Thymus (tissue), 11 donors: ENCODE measurements at regions not wholly inside any gene's neighbourhood (a gene's known extent, or its start where the extent isn't known, plus 50 kb on each side); places are given as distances from the start of the nearest gene placed in this dataset.

Experiments
- DNase-seq, 9 donors: peaks; one replicate each; pipeline ENCODE4 v3.0.0-alpha.2; 2013; ENCODE audit warnings: low spot score in 9 of 9, low read depth in 6 of 9, missing footprints in 1 of 9
- H3K27ac ChIP-seq, 2 donors: one replicate each; pipeline ENCODE4 v1.5.1; 2013; ENCODE audit warnings: control low read depth in 1 of 2, low read depth in 1 of 2, low read length in 1 of 2, mild to moderate bottlenecking in 1 of 2, moderate library complexity in 1 of 2
- H3K27me3 ChIP-seq, 2 donors: one replicate each; pipeline ENCODE4 v1.5.1; 2013; ENCODE audit warnings: low read length in 1 of 2; ENCODE audit not compliant: control insufficient read depth in 2 of 2, insufficient read depth in 1 of 2
- H3K36me3 ChIP-seq, 2 donors: one replicate each; pipeline ENCODE4 v1.5.1; 2013; ENCODE audit warnings: low read length in 1 of 2, mild to moderate bottlenecking in 1 of 2, moderate library complexity in 1 of 2; ENCODE audit not compliant: control insufficient read depth in 2 of 2, insufficient read depth in 2 of 2
- H3K4me1 ChIP-seq, 2 donors: one replicate each; pipeline ENCODE4 v1.5.1; 2013; ENCODE audit warnings: low read length in 2 of 2; ENCODE audit not compliant: control insufficient read depth in 2 of 2, insufficient read depth in 2 of 2
- H3K4me3 ChIP-seq, 2 donors: one replicate each; pipeline ENCODE4 v1.5.1; 2013; ENCODE audit warnings: low read length in 2 of 2, control low read depth in 1 of 2, mild to moderate bottlenecking in 1 of 2
- H3K9me3 ChIP-seq, 2 donors: one replicate each; pipeline ENCODE4 v1.5.1; 2013; ENCODE audit warnings: low read length in 1 of 2, mild to moderate bottlenecking in 1 of 2; ENCODE audit not compliant: control insufficient read depth in 2 of 2, insufficient read depth in 1 of 2
- WGBS: extraction: QIAGEN DNeasy Blood & Tissue Kit; methylation state at CpG from one replicate; pipeline ENCODE4 v1.1.7; 2013; 5-methylcytosine and 5-hydroxymethylcytosine counted together
- donor health status: healthy.

DNA sequence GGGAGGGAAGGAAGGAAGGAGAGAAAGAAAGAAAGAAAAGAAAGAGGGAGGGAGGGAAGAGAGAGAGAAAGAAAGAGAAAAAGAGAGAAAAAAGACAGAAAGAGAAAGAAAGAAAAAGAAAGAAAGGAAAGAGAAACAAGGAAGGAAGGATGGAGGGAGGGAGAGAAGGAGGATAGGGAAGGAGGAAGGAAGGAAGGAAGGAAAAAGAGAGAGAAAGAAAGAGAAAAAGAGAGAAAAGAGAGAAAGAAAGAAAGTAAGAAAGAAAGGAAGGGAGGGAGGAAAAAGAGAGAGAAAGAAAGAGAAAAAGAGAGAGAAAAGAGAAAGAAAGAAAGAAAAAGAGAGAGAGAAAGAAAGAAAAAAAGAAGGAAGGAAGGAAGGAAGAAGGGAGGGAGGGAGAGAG, 105.8 kb upstream of the RBPJ start:
- Histone ChIP-seq H3K36me3 (no peaks in the 10 kb centered on the region), H3K27ac (no peak overlapping the region)
- DNase-seq, result no peak

DNA sequence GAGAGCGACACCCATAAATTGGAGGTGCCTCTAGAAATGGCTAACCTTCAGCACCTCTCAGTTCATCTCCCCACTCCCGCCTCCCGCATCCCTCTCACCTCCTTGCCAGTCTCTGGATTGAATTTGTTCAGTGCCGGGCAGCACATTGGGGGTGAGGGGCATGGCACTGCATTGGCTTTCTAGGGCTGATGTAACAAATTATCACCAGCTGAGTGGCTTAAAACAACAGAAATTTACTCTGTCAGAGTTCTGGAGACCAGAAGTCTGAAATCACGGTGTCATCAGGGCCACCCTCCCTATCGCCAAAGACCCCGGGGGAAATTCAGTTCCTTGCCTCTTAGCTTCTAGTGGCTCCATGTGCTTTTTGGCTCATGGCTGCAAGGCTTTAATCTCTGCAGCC, 105.1 kb upstream of the RBPJ start:
- Histone ChIP-seq H3K36me3 (no peaks in the 10 kb centered on the region), H3K9me3 (no peaks in the 10 kb centered on the region), H3K4me3 (no peak overlapping the region), H3K27ac (no peak overlapping the region), H3K4me1 (no peaks in the 10 kb centered on the region), H3K27me3 (no peaks in the 10 kb centered on the region)
- 97% methylated on average over 7 of the region's 7 CpGs for WGBS
- no peak for DNase-seq

More for the DNA sequence above, 105.8 kb upstream of the RBPJ start:
- Histone ChIP-seq H3K27me3 (no peaks in the 10 kb centered on the region), H3K4me3 (no peak overlapping the region), H3K9me3 (no peaks in the 10 kb centered on the region), H3K4me1 (no peaks in the 10 kb centered on the region)

DNA sequence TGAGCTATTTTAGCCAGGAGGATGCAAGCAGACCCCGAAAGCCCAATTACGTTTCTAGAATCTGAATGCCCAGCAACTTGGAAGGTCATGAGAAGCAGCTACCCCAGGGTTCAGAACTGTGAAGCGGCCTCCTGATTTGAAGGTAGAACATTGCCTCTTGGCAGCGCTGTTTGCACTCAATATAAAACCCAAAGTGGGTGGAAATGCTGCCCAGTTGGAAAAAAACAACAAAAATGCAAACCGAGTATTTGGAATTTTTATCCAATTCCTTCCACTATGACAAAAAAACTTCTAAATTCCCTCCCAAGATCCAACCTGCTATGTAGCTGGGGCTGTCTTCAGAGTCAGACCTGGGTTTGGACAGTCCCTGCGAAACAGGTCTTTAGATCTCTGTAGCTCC, 103.3 kb upstream of the RBPJ start:
- 95% methylated on average over 6 of the region's 6 CpGs for WGBS
- H3K4me1 ChIP-seq, result no peaks in the 10 kb centered on the region
- H3K27me3 ChIP-seq, result no peaks in the 10 kb centered on the region
- H3K36me3 ChIP-seq, result no peaks in the 10 kb centered on the region
- no peak overlapping the region for H3K27ac ChIP-seq
- DNase-seq, result no peak
- H3K4me3 ChIP-seq, result no peak overlapping the region
- no peaks in the 10 kb centered on the region for H3K9me3 ChIP-seq

DNA sequence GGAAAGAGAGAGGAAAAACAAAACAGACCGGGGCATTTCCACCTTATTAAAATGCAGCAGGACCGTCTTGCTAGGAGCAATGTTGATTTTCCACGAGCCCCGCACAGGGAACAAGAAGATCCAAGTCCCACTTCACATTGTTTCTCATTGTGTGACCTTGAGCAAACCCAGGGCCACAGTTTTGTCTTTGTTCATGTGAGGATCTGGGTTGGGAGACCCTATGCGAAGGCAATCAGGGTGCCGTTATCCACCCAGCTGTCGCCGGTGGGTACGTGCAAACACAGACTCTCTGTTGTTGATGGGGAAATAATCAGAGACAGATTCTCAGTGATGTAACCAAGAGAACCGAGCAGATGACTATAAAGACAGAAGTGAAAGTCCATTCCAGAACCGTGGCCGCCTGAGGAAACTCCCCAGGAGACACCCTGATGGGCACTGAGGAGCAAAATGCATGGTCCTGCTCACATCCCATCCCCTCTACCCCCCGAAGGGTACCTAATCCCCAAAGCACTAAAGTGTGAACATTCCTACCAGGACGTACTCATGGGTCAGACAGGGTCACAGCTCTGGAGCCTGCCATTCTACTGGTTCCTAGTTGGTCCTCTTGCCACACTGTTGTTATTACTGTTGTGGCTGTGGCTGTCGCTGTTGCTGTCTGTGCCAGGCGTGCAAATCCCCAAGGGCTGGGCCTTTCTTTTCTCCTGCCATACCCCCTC, 102.7 kb upstream of the RBPJ start:
- Histone ChIP-seq H3K27me3 (no peaks in the 10 kb centered on the region), H3K4me3 (no peak overlapping the region), H3K9me3 (no peaks in the 10 kb centered on the region), H3K36me3 (no peaks in the 10 kb centered on the region), H3K27ac (peak overlapping the region in 1 of 2 donors; percentile 43), H3K4me1 (no peaks in the 10 kb centered on the region)
- DNase-seq, result no peak
- 93% methylated on average over 16 of the region's 16 CpGs for WGBS

DNA sequence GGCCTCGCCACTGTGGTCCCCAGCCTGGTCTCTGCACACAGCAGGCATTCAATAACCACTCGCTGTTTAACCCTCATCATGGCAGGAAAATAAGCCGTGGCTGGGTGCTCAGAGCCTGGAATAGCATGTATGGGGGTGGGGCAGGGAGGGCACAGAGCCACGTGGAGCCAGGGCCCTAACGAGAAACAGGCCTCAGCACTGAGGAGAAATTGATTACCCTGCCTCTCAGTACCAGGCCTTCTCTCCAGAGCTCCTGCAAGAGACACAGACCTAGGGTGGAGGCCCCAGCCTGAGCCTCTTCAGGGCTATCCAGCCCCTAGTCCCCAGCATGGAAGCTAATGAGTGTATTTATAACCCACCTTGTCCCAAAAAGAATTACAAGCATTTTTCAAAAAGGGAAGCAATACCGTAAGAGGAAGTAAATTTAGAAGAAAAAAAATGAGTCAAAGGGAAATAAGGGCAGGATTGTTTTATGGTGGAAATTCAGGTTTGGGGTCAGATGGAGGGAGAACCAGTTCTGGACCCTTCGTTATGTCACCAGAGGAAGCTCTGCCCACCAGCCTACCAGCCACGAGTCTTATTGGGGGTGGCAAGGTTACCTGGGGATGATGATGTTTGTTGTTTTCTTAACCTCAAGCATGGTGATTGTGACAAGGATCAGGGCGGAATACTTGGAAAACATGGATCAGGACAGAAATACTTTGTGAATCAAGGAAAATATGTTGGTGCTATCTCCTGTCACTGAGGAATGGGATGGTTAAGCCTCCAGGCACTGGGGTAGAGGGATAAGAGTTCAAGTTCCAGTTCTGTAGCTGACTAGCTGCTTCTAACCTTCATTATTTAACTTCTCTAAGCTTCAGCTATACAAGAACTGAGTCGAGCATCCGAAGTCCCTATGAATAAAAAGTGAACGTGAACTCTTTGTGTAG, 101.9 kb upstream of the RBPJ start:
- DNase-seq, result no peak
- 69% methylated on average over 12 of the region's 12 CpGs for WGBS
- Histone ChIP-seq H3K36me3 (no peaks in the 10 kb centered on the region), H3K9me3 (no peaks in the 10 kb centered on the region), H3K27me3 (no peaks in the 10 kb centered on the region), H3K27ac (peak overlapping the region in 1 of 2 donors; percentile 43), H3K4me3 (no peak overlapping the region), H3K4me1 (no peaks in the 10 kb centered on the region)

DNA sequence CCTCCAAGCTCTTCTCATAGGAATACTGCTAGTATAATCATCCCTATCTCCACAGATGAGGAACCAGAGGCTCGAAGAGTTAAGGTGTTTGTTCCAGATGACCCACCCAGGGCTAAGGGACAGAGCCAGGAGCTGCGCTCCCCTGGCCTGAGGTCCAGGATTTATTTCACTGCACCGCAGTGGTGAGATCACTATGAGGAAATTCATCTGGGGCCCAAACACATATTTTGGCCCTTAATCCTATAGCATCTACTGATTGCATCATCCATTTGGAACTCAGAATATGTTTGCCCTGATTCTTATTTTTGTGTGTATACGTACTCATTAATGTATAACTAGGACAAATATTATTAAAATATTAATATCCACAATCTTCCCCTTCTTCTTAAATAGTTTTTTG, 100.1 kb upstream of the RBPJ start:
- 95% methylated on average over 4 of the region's 4 CpGs for WGBS
- no peaks in the 10 kb centered on the region for H3K4me1 ChIP-seq
- no peak overlapping the region for H3K27ac ChIP-seq
- H3K9me3 ChIP-seq, result no peaks in the 10 kb centered on the region
- H3K27me3 ChIP-seq, result no peaks in the 10 kb centered on the region
- no peak overlapping the region for H3K4me3 ChIP-seq
- no peak for DNase-seq
- H3K36me3 ChIP-seq, result no peaks in the 10 kb centered on the region

DNA sequence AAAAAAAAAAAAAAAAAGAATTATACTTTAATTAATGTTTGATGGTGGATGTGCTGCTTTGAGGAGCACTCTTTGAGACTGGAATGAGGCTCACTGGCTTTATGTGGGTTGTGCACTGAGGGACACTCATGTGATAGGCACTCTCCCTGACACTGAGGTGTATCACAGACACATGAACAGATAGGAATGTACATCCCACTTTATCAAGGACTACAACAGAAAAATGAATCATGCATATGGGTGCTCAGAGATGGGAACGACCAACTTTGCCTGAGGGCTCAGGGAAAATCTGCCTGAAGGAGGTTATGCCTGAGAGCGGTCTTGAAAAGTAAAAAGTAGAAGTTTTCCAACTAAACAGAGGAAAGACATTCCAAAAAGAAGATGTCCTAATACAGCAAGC, 97.7 kb upstream of the RBPJ start:
- Histone ChIP-seq H3K4me1 (no peaks in the 10 kb centered on the region), H3K36me3 (no peaks in the 10 kb centered on the region), H3K9me3 (no peaks in the 10 kb centered on the region), H3K27me3 (peaks cover 0 to 3% of the 10 kb centered on the region in 2 donors), H3K4me3 (no peak overlapping the region), H3K27ac (no peak overlapping the region)
- DNase-seq, result no peak
- 97% methylated on average over 2 of the region's 2 CpGs for WGBS

DNA sequence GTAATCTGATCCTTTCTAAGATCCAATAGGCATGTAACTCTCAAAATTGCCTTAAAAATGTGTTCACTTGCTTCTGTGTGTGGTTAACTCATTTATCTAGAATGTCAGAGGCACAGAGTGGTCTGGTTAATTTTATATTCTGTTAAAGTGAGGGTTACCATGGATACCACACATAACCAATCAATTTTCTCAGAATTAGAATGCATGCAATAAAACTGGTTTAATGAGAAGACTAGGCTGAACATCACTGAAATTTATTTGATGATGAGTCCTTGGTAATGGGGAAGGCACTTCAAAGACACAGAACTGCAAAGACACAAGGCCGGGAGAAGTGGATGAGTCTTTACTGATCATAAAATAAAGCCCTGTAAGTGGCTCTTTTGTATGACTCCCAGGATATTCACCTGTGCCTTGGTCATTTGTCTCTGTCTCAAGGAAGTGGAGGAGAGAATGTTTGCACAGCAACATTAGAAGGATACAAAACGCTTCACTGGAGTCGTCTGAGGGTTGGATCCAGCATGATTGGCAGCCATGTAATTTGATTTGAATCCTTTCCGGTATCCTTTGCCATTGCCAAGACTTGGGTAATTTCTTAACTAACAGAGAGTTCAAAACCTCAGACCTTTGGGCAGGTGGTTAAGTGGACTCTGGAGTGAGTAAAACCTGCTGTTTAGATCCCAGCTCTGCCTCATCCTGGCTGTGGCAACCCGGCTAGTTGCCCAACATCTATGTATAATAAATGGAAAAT, 94.0 kb upstream of the RBPJ start:
- no peak overlapping the region for H3K4me3 ChIP-seq
- WGBS, result 93% methylated on average over 5 of the region's 5 CpGs
- H3K27me3 ChIP-seq, result peaks cover 0 to 3% of the 10 kb centered on the region in 2 donors

More for the DNA sequence above, 94.0 kb upstream of the RBPJ start:
- Histone ChIP-seq H3K36me3 (no peaks in the 10 kb centered on the region), H3K4me1 (no peaks in the 10 kb centered on the region), H3K9me3 (no peaks in the 10 kb centered on the region), H3K27ac (no peak overlapping the region)
- DNase-seq, result no peak
